ENCODE measurements at regions not wholly inside any gene's neighbourhood (a gene's known extent, or its start where the extent isn't known, plus 50 kb on each side); places are given as distances from the start of the nearest gene placed in this dataset.

DNA sequence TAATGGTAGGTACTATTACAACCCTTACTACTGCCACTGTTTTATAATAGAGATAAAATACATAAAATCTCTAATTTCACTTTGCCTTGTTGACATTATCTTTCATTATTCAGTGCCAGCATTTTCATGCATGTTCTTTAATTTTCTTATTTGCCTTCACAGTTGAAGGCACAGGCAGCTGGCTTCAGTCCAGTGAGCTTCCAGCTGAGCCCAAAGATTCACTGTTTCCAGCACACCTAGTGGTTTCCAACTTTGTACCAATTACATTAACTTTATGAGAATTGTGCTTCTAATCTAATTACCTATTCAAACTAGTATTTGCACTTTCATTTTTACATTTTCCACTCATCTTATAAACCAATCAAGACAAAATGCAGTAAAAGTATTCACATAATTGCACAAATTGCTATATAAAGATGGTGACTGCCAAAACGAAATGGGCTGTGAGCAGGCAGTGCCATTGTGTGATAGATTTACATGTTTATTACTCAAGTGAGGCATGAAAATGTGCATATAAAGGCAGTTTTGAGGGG lies 228.3 kb downstream of the MFSD1 start:
- TF ChIP-seq CREB1 (CRISPR knock-in tag; IDR thresholded peaks at IDR 0.05; ENCODE audit: low read depth): no peak
- TF ChIP-seq, protein P1, sequence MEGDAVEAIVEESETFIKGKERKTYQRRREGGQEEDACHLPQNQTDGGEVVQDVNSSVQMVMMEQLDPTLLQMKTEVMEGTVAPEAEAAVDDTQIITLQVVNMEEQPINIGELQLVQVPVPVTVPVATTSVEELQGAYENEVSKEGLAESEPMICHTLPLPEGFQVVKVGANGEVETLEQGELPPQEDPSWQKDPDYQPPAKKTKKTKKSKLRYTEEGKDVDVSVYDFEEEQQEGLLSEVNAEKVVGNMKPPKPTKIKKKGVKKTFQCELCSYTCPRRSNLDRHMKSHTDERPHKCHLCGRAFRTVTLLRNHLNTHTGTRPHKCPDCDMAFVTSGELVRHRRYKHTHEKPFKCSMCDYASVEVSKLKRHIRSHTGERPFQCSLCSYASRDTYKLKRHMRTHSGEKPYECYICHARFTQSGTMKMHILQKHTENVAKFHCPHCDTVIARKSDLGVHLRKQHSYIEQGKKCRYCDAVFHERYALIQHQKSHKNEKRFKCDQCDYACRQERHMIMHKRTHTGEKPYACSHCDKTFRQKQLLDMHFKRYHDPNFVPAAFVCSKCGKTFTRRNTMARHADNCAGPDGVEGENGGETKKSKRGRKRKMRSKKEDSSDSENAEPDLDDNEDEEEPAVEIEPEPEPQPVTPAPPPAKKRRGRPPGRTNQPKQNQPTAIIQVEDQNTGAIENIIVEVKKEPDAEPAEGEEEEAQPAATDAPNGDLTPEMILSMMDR (conservative IDR thresholded peaks at IDR 0.05; ENCODE audit: low read depth in 2 of 2): no peak
